HG02678 (cell line): ENCODE measurements at regions not wholly inside any gene's neighbourhood (a gene's known extent, or its start where the extent isn't known, plus 50 kb on each side); places are given as distances from the start of the nearest gene placed in this dataset.
"Not testable (repeated sequence)": the region's sequence is repeated elsewhere in the genome, so short reads cannot be mapped to it uniquely, and the experiment has no call there.

Experiments
- ATAC-seq: cut with Tn5 transposase; IDR thresholded peaks from one replicate; pipeline ENCODE4 v1.9.1; 2021; ENCODE audit warnings: mild to moderate bottlenecking, moderate library complexity; ENCODE audit not compliant: unreplicated experiment

DNA sequence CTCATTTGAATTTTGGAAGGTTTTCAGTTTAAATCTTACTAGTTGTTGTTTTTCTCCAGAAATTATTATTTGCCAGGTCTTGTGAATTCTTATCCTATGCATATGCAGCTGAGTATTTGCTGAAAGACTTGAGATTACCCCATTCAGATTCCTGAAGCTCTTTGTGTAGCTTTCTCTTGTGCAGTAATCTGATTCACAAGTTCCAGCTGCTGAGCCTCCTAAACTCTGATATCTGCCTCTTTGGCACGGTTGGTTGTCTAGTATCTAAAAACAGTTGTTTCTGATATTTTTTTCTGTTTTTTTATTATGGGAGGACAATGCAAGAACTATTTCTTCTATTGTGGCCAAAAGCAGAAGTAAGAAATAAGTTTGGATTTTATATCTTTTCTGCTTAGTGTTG lies 863.9 kb upstream of the MANEA start:
- ATAC-seq: no peak

DNA sequence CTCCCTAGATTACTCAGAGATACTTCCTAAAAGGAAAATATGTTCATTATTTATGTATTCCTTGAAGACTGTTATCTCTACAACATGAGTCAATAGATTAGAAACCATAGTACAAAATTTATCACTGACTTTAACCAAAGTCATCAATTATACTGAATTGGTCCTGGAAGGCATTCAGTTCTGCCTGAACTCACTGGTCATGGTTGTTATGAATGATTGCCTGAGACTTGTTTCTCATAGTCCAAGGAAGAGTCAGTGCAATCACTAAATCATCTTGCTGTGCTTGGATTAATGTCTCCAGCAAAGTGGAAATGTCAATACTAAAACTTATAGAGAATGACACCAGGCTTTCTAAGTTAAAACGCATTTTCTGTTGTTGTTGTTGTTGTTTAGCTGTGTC lies 878.6 kb upstream of the MANEA start:
- ATAC-seq: no peak

DNA sequence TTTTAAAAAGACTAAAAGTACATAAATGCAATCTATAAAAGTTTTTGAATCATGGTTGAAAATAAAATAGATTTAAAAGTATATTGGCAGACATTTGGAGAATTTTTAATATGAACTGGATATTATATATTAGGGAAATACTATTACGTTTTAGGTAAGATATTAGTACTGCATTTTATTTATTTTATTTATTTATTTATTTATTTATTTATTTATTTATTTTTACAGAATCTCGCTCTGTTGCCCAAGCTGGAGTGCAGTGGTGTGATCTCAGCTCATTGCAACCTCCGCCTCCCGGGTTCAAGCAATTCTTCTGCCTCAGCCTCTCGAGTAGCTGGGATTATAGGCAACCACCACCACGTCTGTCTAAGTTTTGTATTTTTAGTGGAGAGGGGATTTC lies 890.1 kb upstream of the MANEA start:
- ATAC-seq: not testable (repeated sequence)

DNA sequence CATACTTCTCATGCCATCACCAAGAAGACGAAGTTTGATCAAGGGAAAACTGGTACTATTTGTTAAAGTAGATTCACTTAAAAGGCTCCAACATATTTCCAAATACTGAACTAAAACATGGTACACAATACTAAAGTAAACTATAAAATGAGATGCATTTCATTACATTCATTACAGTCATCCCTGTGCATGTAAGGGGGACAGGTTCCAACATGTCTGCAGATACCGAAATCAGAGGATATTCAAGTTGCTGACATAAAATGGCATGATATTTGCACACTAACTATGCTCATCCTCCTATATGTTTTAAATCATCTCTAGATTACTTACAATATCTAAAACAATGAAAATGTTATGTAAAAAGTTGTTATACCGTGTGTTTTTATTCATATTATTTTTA lies 893.9 kb upstream of the MANEA start:
- no peak for ATAC-seq

DNA sequence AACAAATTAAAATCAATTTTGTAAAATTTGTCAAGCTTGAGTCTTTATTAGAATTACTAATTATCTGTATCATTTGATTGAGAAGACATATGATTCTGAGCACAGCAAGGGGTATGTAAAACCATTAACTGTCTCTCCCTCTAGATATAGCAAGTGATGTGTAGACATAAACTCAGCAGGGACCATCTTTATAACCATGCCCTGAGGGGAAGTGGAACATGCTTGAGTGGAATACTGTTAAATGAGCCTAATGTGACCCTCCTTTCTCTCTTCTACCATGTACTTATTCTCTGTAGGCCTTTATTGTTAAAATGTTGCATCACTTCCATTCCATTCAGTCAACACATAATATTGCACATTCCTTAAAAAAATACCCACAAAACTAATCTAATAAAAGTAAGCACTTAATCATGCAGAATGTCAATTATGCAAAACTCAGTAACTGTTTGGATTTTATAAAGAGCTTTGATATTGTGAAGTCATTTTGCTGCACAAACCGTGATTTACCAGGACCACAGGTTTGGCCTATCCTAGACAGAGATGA lies 896.6 kb upstream of the MANEA start:
- no peak for ATAC-seq

DNA sequence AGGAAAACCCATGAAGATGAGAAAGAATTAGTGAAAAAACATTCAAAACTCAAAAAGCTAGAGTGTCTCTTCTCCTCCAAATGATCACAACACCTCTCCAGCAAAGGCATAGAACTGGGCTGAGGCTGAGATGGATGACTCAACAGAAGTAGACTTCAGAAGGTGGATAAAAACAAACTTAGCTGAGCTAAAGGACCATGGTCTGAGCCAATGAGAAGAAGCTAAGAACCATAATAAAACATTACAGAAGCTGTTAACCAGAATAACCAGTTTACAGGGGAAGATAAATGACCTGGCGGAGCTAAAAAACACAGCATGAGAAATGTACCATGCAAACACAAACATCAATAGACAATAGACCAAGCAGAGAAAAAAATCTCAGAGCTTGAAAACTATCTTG lies 904.1 kb upstream of the MANEA start:
- no peak for ATAC-seq

DNA sequence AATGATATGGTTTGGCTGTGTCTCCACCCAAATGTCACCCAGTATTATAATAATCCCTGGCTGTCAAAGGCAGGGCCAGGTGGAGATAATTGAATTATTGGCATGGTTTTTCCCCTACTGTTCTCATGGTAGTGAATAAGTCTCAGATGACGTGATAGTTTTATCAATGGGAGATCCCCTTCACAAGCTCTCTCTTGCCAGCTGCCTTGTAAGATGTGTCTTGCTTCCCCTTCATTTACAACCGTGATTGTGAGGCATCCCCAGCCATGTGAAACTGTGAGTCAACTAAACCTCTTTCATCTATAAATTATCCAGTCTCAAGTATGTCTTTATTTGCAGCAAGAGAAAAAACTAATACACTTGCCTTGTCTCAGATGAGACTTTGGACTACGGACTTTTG lies 907.3 kb upstream of the MANEA start:
- ATAC-seq: no peak

DNA sequence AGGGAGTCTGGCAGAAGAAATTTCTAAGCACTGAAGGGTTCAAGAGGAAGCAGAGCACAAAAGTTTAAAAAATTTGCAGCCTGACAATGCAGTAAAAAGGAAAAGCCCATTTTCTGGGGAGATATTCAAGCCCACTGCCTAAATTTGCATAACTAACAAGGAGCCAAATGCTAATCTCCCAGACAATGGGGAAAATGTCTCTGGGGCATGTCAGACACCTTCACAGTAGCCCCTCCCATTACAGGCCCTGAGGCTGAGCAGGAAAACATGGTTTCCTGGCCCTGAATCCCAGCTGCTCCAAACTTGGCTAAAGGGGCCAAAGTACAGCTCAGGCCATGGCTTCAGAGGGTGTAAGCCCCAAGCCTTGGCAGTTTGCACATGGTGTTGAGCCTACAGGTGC lies 908.5 kb upstream of the MANEA start:
- ATAC-seq: no peak

DNA sequence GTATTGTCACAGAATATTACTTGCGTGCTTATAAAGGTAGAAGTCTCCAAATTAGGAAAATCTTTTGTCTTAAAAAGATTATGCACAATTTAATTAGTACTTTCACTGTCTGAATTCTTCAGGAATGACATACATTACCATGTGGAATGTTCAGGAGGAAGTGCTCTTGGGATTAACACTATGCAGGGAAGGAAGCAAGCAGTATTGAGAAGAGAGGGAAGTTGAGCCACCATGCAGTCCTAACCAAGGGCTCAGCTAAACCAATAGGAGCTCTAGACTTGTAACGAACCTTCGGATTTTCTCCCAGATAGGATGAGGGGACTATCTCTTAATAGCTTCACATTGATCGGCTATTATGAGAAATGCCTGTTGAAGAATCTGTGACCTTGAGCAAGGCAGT lies 918.4 kb upstream of the MANEA start:
- ATAC-seq: no peak

DNA sequence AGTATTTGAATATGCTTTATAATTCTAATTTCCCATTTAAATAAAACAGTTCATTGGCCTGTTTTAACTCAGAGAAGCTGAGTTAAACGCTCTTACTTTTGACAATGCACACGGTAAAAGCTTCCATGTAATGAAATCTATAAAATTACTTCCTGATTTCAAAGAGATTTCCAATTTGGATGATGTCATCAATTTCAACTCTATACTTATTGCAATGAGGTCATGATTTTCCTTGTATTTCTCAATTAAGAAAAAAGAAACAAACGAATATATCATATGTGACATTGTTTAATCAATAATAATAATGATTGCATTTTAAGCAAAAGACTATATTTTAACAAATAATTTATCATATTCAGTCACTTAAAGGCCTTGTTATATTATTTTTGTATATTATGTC lies 926.1 kb upstream of the MANEA start:
- no peak for ATAC-seq

DNA sequence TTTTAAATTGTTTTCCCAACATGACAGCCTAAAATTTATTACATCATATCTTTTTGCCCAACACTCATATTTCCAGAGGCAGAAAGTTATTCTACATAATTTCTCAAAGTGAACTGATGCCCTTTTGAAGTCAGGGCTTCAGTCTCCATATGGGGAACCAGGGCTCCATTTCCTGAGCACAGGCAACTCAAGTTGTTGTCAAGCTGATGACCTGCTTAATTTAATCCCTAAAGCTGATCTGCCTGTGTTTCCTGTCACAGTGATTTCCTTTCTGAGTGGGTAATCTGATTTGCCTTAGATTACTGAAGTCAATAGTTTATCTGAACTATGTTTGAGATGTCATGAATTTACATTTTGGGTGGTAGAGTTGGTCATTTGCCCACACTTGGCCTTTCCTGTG lies 932.1 kb upstream of the MANEA start:
- ATAC-seq: no peak

DNA sequence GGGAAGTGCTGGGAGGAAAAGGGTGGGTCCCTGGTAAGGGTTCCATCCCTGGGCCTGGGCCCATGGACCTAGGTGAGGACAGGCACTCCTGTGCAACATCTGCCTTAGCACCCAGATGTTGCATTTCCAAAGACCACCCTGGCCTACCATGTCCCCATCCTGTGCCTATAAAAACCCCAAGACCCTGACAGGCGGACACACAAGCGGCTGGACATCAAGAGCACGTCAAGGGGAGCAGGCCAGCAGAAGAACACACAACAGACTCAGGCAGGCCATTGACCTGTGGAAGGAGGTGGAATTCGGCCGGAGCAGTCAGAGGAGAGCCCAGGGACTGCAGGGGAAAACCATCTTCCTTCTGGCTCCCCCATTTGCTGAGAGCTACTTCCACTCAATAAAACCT lies 937.8 kb upstream of the MANEA start:
- ATAC-seq: no peak

DNA sequence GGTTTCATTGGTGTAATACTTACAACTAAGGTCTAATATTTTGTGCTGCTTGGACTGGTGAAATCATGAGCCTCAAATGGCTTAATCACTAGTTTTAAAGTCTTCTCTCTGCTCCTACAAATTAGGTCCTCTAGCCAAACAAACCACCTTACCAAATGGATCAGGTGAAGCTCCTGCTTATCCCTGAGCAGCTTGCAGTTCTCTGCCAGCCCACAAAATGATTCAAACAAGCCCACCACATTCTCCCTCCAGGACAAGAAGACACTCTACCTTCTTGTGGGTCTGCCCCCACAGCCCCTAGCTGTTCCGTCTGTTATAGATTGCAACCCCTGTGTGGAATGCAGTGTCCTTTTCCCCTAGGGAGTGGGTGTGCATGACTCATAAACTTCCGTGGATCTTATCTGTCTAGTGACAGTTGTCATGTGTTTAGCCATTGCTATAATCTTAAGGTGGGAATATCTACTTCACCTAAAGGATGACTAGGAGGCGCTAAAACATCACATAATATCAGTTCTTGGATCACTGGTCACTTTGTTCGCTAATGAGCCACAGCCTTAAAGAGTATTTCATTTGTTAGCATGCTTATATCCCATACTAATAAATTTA lies 940.5 kb upstream of the MANEA start:
- ATAC-seq: no peak

DNA sequence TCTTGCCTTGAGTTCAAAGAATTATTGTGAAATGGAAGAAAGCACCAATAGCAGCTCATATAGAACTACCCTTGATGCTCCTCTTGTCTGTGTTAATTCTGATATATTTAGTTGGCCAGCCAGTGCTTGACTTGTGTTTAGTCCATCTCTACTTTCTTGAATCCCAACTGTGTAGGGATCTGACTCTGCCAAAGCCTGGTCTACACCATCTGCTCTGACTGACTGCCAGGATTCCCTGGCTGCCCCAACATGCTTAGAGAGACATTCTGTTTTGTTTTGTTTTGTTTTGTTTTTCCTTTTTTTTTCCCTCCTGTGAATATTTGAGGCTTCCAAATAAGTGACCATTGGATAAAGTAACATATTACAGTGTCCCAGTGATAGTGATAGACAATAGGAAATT lies 953.7 kb upstream of the MANEA start:
- no peak for ATAC-seq

DNA sequence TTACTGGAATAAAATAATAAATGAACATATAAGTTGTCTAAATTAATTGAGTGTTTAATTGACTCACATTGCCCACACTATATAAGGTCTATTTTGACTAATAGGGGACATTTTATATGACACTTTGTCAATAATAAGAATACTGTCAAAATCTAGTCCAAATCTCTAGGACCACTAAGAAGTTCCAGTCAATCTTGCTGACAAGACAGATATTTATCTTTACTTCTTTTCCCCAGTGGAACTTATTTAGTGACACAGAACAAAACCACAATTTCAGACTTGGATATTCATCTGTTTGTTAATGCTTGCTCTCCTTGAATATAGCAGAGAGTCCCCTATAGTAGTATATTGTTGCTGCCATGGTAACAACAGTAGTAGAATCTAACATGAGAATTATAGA lies 954.6 kb upstream of the MANEA start:
- no peak for ATAC-seq

DNA sequence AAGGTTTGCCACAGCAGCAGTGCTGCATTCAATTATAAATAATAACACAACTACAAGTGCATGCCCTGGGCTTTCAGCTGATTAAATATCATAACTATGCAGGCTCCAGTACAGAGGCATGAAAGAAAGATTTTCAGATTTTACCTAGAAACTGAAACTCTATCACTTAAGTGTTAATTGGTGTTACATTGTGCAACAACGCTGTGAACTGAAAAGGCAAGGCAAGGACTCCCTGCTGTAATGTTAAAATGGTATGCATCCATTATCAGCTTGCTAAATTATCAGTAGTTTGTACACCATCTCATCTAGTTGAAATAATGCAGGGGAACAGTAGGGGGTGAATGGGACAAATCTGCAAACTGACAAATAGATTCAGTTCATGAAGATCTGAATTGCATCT lies 976.7 kb upstream of the MANEA start:
- no peak for ATAC-seq

DNA sequence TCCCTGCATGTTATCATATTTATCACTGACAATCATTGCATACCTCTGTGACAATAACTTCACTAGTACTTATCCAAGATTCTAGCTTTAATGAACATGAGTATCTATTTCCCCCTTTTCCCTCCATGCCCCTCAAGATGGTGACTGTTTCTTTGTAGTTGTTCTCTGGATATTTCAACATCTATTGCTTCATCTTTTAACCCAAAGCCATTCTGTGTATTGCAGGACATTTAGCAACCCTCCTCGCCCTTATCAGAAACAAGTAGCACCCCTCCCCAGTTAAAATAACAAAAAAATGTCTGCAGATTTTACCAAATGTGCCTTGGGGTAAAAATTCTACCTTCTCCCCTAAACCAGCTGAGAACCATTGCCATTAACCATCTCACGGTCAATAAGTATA lies 979.8 kb upstream of the MANEA start:
- ATAC-seq: no peak

DNA sequence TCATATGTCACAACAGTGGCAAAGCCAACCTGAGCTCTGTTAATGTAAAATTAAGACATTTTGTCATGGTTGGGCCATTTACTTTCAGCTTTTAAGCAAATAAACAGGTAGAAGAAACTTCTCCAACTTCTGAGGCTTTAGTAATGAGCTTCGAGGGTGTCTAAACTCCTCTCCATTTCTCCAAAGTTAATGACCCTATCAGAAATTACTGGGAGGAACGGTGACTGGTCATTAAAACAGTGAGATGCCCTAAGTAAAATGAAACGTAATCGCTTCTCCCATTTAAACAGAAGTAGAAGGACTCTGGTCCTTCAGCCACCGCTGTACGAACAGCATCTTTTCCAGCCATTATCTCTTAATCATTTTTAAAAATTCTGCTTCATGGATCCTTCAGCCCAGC lies 986.9 kb upstream of the MANEA start:
- ATAC-seq: no peak

DNA sequence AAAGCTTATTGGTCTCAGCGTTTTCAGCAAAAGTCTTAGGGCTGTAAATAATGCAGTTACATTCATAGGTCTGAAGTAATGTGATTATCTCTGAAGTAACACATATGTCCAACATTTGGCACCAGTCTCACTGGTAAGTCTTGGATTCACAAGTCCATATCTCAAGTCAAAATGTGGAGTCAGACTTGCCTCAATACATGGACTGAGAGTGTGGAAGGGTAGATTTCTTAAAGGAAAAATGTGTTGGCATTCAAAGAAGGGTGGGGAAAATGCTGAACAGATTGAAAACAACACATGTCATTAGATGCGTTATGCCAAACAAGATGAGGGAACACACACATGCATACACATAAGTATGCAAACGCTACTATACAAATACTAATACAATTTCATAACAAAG lies 989.0 kb upstream of the MANEA start:
- ATAC-seq: no peak

DNA sequence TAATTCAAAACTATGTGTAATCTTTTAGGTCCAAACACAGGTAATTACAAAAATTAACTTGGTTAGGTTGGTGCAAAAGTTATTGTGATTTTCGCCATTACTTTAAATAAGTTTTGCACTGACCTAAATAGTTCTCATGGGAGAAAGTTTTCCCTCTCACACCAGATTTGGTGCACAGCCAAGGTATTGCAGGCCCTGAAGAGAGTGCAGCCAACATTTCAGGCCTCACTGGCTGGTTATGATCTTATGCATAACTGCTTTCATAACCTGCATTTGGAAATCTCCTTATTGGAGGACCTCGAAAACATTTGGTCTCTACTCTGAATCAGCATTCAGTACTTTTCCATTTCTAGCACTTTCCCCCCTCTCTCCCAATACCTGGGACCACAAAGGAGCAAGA lies 993.1 kb upstream of the MANEA start:
- ATAC-seq: no peak

DNA sequence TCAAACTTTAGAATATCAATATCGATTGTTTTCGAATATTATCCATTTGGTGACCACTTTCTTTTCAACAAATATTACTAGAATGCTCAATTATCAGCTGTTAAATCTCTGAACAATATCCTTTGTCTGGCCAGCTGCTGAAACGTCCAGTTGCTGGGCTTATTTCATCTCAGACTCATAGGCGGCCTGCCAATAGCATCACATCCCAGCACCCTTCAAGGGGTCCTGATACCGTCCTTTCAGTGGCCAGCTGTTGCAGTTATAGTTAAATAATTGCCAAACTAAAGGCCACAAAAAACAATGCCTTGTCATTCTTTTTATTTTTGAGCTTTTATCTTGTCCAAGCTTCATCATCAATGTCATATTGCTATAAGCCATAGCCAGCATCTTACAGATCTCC lies 1006.8 kb upstream of the MANEA start:
- no peak for ATAC-seq

DNA sequence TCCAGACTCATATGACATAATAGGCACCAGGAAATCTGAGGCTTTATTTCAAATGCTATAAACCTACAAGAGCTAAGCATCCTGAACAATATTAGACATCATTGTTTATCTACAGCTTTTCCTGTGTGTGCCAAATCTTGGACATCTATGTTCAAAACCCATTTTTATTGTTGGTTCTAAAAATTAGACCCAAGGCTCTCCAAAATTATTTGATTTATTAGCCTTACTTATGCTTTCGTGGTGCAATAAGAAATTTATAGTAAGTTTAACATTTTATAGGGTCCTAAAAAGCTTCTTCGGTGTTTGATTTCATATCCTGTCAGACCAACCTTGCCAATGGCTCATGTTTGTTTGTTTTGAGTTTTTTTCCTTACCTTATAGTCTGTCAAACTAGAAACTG lies 1014.5 kb upstream of the MANEA start:
- ATAC-seq: no peak

DNA sequence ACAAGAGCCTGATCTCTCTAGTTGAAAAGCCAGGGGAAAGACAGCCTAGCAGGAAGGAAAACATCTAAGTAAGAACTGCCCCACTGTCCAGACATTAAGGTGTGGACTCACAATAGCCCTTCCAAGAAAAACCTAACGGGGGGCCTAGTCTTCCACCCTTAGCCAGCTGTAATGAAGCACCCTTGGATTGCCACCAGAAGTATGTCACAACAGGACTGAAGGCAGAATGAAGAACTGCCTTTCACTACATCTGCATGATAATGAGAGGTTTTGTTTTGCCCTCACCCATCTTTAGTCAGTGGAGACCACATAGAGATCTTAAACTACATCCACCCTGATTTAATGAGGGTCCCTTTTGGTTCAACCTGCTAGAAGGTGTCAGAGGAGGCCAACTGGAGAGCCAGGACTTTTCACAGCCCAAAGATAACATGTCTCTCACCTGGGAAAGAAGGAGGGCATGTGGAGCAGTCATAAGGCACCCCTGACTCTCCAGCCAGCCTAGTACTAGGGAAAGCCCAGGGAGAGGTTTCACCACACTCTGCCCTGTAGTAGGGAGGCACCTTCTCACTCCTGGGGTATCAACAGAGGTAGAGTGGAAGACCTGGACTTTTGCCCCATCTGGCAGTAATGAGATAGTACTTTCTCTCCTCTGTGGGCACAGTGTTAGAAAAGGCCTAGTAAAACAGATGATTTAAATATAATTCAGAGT lies 1017.4 kb upstream of the MANEA start:
- no peak for ATAC-seq
